ENCODE measurements at regions not wholly inside any gene's neighbourhood (a gene's known extent, or its start where the extent isn't known, plus 50 kb on each side); places are given as distances from the start of the nearest gene placed in this dataset.

GRCh38 chr15:92833493-92834271 lies 66.4 kb upstream of the CHD2 start:
- Histone ChIP-seq H3K4me2 (ENCODE audit: low read length) (no peak overlapping the region), H2AFZ (peak overlapping the region; percentile 84), H3K4me3 (ENCODE audit: low read depth, low read length) (no peak overlapping the region), H3K36me3 (ENCODE audit: control insufficient read depth, insufficient read depth, low read length) (no peaks in the 10 kb centered on the region), H3K9me3 (ENCODE audit: control insufficient read depth, low read length) (no peaks in the 10 kb centered on the region), H3K27ac (peak overlapping the region; percentile 91), H3K4me1 (peaks cover 15% of the 10 kb centered on the region), H3K79me2 (no peaks in the 10 kb centered on the region), H3K27me3 (ENCODE audit: control insufficient read depth, insufficient read depth, low read length) (no peaks in the 10 kb centered on the region), H3K9ac (no peak overlapping the region)
- no peak for TF ChIP-seq CTCF (IDR thresholded peaks at IDR 0.05)

- Histone ChIP-seq H3K36me3 (ENCODE audit: control insufficient read depth, insufficient read depth, low read length) (no peaks in the 10 kb centered on the region), H3K27me3 (ENCODE audit: control insufficient read depth, insufficient read depth, low read length) (no peaks in the 10 kb centered on the region), H3K4me2 (ENCODE audit: low read length) (no peak overlapping the region), H3K9me3 (ENCODE audit: control insufficient read depth, low read length) (no peaks in the 10 kb centered on the region), H3K79me2 (no peaks in the 10 kb centered on the region), H3K4me3 (ENCODE audit: low read depth, low read length) (no peak overlapping the region), H2AFZ (peak overlapping the region; percentile 50), H3K4me1 (no peaks in the 10 kb centered on the region), H3K9ac (no peak overlapping the region), H3K27ac (no peak overlapping the region)
- no peak for TF ChIP-seq CTCF (IDR thresholded peaks at IDR 0.05)
Measured at GRCh38 chr15:92839696-92840095, 60.4 kb upstream of the CHD2 start.

- no peak overlapping the region for H3K4me2 ChIP-seq (ENCODE audit: low read length)
- no peak overlapping the region for H3K9ac ChIP-seq
- no peak for TF ChIP-seq CTCF (IDR thresholded peaks at IDR 0.05)
- H3K4me3 ChIP-seq (ENCODE audit: low read depth, low read length), result no peak overlapping the region
- H3K36me3 ChIP-seq (ENCODE audit: control insufficient read depth, insufficient read depth, low read length), result no peaks in the 10 kb centered on the region
- no peak overlapping the region for H3K27ac ChIP-seq
- H3K4me1 ChIP-seq, result no peaks in the 10 kb centered on the region
- H3K27me3 ChIP-seq (ENCODE audit: control insufficient read depth, insufficient read depth, low read length), result no peaks in the 10 kb centered on the region
- H2AFZ ChIP-seq, result no peak overlapping the region
- no peaks in the 10 kb centered on the region for H3K79me2 ChIP-seq
- H3K9me3 ChIP-seq (ENCODE audit: control insufficient read depth, low read length), result no peaks in the 10 kb centered on the region
Measured at GRCh38 chr15:92840149-92840548, 60.0 kb upstream of the CHD2 start.

- H3K4me1 ChIP-seq, result no peaks in the 10 kb centered on the region
- H3K9ac ChIP-seq, result no peak overlapping the region
- no peak overlapping the region for H3K4me2 ChIP-seq (ENCODE audit: low read length)
- no peaks in the 10 kb centered on the region for H3K27me3 ChIP-seq (ENCODE audit: control insufficient read depth, insufficient read depth, low read length)
- no peak overlapping the region for H3K4me3 ChIP-seq (ENCODE audit: low read depth, low read length)
- H3K79me2 ChIP-seq, result no peaks in the 10 kb centered on the region
- no peak for TF ChIP-seq CTCF (IDR thresholded peaks at IDR 0.05)
- H2AFZ ChIP-seq, result no peak overlapping the region
- H3K36me3 ChIP-seq (ENCODE audit: control insufficient read depth, insufficient read depth, low read length), result no peaks in the 10 kb centered on the region
- H3K9me3 ChIP-seq (ENCODE audit: control insufficient read depth, low read length), result no peaks in the 10 kb centered on the region
- H3K27ac ChIP-seq, result no peak overlapping the region
Measured at GRCh38 chr15:92843326-92843725, 56.8 kb upstream of the CHD2 start.

- H3K79me2 ChIP-seq, result no peaks in the 10 kb centered on the region
- H3K27me3 ChIP-seq (ENCODE audit: control insufficient read depth, insufficient read depth, low read length), result no peaks in the 10 kb centered on the region
- H3K4me2 ChIP-seq (ENCODE audit: low read length), result no peak overlapping the region
- TF ChIP-seq CTCF (IDR thresholded peaks at IDR 0.05), result no peak
- no peak overlapping the region for H3K27ac ChIP-seq
- H3K36me3 ChIP-seq (ENCODE audit: control insufficient read depth, insufficient read depth, low read length), result no peaks in the 10 kb centered on the region
- no peak overlapping the region for H3K4me3 ChIP-seq (ENCODE audit: low read depth, low read length)
- H3K9me3 ChIP-seq (ENCODE audit: control insufficient read depth, low read length), result no peaks in the 10 kb centered on the region
- H3K9ac ChIP-seq, result no peak overlapping the region
- H3K4me1 ChIP-seq, result no peaks in the 10 kb centered on the region
- no peak overlapping the region for H2AFZ ChIP-seq
Measured at GRCh38 chr15:92843814-92844213, 56.3 kb upstream of the CHD2 start.

All from parathyroid adenoma (tissue), 2 donors.